SIG-M5 (cell line): ENCODE measurements at regions not wholly inside any gene's neighbourhood (a gene's known extent, or its start where the extent isn't known, plus 50 kb on each side); places are given as distances from the start of the nearest gene placed in this dataset.
"Not testable (repeated sequence)": the region's sequence is repeated elsewhere in the genome, so short reads cannot be mapped to it uniquely, and the experiment has no call there.

Experiments
- DNase-seq: peaks from one replicate; lab custom pipeline; 2025; lab: John Stamatoyannopoulos, UW

DNA sequence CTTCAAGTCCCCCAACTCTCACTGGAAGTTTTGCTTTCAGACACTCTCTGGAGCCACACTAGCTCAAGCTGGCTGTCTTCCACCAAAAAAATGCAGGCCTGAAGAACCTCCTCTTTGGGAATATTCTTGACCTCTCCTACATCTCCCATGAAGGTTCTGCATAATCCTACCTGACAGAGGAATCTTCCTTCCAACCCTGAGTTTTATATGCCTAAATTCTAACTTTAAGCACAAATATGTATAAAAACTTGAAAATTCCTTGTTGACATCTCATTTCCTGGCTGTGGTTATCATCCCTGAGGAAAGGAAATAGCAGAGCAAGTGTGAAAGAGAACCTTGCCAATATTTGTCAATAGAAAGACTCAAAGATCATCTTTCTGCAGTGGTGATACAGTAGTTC lies 249.0 kb downstream of the LPIN1 start:
- no peak for DNase-seq

DNA sequence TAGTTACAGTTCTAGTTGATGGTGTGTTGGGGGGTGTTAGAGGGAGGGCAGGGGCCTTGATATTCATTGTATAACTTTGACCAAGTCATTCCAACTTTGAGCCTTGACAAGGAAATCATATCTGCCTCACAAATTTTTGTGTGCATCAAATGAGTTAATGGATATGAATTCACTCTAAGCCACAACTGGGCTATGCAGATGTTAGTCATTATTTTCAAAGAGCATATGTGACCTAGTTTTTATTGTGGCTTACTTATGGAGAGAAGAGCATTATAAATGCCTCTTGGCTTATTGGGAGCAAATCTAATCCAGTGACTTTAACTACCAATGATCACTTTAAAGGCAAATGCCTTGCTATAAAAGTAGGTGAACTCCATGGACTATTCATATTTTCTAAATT lies 250.2 kb downstream of the LPIN1 start:
- no peak for DNase-seq

DNA sequence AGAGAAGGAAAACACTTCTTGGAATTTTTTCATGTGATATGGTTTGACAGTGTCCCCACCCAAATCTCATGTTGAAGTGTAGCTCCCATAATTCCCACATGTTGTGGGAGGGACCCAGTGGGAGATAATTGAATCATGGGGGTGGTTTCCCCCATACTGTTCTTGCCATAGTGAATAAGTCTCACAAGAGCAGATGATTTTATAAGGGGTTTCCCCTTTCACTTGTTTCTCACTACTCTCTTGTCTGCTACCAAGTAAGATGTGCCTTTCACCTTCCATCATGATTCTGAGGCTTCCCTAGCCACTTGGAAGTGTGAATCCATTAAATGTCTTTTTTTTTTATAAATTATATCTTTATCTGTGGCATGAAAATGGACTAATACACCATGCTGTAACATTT lies 250.7 kb downstream of the LPIN1 start:
- no peak for DNase-seq

DNA sequence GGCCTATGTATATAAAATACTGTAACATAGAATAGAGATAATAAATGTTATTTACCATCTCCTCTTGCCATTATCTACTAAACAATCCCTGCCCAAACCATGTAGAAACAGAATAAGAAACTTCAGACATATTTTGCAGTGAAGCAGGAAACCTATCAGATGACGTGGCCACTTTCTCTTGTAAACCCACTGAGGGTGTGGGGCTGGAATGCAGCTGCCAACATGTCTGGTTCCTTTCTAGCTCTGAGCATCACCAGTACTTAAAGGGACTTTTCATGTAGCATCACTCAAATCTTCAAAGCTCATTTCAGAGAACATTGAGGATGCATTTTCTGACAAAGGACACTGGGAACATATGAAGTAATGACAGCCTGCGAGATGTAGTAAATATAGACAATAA lies 251.8 kb downstream of the LPIN1 start:
- DNase-seq: no peak

DNA sequence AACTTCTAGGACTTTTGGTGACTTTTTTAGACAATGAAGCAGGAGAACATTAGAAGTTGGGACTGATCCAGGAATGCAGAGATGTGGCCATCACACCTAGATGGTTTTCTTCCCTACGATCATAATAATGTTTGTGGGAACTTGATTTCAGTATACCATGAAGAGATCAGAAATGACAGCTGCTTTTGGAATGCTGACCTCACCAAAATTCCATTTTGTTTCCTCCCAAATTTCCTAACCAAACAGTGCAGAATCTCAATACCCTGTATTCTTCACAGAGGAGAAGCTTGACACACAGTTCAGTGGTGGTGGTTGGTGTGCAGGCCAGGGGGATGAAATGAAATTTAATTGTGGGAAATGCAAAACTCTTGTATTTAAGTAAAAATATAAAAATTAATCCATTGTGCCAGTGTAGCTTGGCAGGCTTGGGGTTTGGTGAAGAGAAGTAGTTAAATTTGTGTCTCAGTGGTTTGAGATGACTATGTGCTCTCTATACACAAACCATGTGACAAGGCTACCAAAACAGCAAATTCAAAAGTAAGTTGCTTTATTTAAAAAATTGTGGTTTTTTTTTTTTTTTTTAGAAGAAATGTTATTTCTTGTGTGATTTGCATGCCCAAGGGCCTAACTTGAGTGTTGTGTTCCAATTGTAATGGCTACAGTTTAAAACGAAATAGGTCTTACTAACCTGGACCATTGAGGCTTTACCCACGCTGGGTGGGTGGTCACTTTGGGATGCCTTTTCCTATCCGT lies 252.4 kb downstream of the LPIN1 start:
- no peak for DNase-seq

DNA sequence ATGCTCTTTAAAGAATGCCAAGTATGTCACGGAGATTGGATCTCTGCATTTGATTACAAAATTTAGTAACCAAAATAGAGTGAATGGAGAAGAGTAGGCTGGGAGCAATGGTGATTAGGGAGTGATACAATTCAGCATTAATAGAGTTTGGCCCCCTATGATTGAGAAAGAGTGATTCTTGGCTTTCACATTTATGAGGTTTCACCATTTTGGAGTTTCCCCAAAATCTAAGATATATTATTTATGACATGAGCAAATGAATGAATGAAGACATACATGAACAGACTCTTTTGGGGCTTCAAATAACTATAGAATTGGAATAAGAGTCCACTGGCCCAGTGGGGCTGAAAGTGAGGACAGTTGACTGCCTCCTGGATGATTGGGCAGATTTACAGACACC lies 255.2 kb downstream of the LPIN1 start:
- no peak for DNase-seq

DNA sequence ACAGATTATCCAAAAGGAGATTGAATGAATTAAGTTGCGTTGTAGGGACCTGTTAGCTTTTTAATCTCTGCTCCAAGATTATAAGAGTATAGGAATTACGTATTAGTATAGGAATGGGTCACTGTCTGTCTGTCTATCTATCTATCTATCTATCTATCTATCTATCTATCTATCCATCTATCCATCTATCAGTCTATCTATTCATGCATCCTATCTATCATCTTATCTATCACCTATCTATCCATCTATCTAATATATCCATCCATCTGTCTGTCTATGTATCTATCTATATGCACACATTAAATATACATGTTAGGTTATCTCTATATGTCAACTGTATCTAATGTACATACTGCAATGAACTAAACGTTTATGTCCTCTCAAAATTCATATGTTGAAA lies 255.8 kb downstream of the LPIN1 start:
- DNase-seq: no peak

DNA sequence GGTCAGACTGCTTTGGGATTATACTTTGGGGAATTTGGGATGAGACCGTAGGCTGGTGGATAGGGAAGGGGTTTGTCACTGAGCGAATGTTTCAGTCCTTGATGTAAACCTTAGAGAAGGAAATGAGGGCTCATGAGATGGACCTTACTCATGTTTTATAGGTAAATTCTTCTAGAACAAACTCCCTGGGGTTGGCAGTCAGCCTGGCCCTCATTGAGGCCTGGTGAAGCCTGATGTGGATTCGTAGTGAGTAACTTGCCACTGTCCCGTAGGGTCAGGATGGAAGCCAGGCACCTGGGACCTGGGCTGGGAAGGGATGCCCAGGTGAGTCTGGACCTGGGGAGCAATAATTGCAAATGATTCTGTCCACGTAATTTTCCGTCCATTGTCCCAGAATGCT lies 258.3 kb downstream of the LPIN1 start:
- no peak for DNase-seq

DNA sequence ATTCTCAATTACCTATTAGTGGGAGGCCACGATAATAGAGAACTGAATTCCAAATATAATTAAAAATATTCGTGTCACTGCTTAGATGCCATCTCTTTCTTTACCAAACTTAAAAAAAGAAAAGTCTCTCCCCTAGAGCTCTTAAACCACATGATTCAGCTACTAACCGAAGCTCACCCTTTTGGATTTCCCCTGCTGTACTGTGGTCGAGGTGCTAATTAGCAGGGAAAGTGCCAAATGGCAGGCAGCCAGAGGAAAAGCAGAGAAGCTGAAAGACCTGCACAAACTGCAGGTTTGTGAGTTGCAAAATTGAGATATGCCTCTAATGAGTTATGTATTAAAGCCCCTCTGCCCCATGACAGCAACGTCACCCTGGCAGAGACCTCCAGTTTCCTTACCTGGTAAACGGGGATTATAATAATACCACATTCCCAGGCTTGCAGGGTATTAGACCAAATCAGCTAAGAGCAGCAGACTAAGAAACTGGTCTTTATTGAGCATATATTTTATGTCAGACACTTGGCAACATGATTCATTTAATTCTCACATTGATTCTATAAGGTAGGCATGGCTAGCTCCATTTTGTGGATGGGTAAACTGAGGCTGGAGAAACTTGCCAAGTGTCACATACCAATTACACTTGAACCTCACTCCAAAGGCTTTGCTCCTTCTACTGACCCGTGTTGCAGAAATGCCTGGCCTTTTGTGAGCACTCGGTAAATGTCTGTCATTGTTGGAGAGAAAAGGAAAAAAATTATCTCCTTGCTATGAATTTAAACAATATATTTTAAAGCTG lies 259.7 kb downstream of the LPIN1 start:
- no peak for DNase-seq

DNA sequence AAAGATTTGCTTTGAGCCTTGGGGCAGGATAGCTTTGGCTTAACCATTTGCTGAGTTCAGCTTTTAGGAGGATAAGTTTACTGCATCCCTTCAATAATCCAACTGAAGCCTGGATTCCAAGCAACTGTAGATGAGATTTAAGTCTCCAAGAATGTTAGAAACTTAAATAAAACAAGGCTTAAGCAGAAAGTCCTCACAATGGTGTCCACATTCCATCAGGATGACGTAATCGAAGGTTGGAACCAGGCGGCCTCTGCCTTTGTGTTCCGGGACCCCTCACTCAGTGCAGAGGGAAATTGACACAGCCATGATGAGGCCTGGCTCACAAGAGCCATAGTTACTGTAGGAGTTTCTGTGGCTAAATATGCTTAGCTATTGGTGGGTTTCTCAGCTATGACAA lies 260.4 kb downstream of the LPIN1 start:
- no peak for DNase-seq

DNA sequence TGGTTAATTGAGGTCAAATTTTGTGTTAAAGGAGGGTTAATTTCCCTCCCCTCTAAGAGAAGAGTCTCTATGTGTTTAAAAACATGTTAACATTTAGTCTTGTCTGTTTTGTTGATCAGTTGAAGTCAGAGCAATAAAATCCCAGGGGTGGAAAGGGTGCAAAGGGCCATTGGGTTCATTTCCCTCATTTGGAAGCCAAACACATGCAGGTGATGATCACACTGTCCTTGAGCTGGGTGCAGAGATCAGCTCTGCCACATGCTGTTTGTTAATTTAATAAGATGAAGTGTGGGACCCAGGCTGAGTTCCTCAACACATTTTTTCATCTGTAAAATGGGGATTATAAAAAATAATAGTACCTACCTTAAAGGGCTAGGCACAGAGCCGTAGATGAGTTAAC lies 260.9 kb downstream of the LPIN1 start:
- DNase-seq: no peak

DNA sequence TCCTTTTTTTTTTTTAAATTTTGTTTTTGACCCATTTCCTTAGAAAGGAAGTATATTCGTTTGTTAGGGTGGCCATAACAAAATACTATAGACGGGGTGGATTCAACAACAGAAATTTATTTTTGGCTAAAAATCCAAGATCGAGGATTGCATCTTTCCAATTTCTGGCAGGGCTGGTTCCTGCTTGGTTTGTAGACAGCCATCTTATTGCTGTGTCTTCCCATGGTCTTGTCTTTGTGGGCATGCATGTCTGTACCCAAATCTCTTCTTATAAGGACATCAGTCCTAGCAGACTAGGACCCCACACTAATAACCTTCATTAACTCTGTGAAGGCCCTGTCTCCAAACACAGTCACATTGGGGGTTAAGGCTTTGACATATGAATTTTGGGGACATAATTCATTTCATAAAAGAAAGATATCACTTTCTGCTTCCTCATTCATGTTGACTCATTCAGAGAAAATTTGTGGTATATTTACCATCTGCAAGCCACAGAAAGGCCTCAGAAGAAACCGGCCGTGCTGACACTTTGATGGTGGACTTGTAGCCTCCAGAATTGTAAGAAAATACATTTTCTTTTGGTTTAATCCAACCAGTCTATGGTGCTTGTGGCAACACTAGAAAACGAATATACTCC lies 262.1 kb downstream of the LPIN1 start:
- no peak for DNase-seq

DNA sequence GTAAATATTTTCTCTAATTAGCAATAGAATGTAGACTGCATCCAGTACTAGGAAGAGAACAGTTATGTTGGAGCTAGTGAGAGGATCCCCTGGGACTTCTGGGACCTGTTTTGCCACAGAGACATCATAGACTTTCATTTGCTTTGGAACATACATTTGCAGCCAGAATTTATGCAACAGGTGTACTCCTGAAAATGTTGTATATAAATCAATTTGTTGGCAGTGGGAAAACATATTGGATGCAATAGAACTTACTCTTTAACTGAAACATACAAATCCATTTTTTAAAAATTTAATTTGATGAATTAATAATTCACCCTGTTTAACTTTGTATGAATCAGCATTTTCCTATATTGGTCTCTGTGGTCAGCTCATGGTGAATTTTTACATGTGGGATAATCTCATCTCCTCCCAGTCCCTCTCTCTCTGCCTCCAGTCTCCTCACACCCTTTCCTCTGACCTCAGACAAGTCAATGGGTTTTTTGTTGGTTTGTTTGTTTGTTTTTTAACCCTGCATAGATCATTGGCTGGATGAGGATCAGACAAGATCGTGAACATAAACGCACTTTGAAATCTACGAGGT lies 263.0 kb downstream of the LPIN1 start:
- no peak for DNase-seq

DNA sequence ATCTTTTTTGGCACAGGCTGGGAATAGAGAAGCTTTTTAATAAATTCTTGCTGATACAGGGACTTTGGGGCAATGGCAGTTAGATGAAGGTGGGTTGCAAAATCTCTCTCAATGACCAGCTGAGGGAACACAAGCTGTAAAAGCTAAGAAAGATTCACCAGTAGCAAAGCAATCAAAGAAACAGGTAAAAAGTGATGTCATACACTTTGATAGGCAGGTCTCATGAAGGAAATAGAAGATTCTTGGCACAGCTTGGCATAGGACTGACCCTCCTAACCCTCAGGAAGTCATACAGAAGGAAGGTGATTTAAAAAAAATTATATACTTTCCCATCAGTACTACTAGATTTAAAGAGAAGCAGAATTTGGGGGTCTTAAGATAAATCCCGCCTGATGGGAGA lies 263.6 kb downstream of the LPIN1 start:
- no peak for DNase-seq

DNA sequence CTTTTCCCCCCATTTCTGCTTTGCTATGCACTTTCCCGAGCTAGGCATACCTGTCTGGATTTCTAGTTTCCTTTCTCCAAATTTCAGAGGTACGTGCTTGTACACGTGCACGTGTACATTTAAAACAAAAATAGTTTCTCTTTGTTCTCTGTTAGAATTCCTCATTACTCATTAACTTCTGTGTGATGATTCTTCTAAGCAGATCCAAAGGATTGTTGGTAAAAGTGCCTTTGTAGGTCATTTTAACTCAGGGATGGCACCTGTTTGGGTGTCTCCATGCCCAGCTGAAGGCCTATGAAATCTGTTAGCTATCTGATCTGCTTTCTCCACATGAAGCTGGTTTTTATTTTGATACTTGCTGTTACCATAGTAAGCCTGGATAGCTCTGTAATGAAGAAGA lies 264.3 kb downstream of the LPIN1 start:
- no peak for DNase-seq

DNA sequence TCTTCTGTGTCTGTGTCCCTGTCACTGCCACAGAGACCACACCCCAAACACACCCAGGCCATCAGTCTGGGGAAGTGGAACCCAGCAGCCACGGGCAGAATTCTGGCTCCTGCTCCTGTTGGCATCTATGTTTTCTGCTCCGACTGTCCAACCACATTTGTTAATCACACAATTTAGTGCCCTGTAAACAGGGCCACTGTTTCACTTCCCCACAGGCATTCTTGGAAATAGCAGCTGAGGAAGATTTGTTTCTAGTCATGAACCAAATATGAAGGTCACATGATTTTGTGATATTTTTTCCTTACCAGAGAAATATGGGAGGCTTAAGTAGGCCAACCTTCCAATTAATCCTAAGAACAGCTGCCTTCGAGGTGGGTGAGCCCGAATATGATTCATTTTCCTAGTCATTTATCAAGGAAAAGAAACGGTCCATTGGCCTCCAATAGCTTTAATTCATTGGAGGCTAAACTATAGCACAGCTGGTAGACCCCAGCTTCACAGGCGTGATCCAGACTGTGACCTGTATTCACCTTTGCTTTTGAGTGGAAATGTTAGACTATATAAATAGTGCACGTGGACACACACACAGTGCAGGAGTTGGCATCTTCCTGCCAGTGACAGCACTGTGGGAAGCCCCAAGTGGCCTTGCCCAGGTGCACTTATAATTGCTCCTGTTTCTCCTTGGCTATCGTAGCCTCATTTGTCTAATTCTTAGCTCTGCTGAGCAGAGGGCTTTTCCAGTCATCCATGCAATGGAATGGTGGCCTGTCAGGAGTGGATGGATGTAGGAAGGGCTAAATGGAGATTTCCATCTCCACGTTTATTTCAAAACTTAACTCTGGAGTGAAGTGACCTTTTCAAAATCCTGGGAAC lies 267.9 kb downstream of the LPIN1 start:
- DNase-seq: no peak

DNA sequence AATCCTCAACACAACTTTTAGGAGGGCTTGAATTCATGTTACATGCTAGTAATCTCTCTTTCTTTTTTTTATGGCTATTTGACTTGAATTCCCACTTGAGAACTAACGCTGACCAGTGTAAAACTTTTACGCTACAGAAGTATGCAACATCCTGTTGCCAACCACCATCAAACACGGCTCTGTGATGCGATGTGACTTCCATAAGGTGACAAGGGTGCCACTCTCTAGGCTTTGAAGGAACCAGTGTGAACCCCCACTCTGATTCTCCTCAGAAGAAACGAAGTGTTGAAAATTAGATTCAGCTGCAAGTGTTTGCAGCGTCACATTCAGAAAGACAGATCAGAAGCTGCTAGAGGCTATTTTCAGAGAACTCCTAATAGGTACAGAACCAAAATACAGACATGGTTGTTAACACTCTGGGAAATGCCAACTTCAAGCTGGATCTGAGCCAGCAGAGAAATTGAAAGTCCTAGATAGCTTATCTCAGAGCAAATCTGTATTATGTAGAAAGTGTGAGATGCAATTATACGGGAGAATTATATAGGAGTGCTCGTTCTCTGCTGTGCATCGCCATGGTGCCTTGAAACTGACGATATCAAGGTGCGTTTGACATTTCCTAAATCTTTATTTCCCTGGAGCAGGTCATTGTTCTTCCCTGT lies 271.2 kb downstream of the LPIN1 start:
- DNase-seq: no peak

DNA sequence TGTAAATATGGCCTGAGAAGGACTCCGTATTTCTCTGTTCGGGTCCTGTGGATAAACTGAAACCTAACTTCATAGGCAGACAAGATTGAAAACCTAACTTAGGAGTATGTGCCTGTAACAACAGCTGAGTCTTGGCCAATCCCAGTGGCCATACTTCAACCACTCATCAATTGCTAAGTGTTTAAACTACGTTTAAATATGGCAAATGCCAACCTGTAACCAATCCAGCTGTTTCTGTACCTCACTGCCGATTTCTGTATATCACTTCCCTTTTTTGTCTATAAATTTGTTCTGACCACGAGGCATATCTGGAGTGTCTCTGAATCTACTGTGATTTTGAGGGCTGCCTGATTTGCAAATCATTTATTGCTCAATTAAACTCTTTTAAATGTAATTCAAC lies 272.3 kb downstream of the LPIN1 start:
- not testable (repeated sequence) for DNase-seq

DNA sequence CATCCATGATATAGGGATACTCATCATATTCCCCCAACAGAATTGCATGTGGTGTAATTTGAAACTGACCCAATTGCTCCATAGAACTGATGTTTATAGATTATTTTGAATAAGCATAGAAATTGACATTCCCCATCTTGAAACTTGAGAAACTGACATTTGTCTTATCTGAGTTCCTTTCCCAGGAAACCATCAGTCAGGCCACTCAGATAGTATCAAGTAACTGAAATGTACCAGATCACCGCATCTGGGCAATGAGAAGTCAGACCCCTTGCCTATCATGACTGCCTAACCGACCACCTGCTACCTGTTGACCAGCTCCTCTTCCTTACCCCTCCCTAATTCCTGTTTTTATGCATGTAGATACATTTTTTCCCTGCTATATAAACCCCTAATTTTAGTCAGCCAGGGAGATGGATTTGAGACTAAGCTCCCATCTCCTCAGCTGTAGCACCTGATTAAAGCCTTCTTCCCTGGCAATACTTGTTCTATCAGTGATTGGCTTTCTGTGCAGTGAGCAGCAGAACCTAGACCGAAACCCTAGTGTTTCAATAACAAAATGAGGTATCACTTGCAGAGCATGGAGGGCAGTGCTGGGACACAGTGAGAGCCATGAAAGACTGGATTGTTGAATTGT lies 274.5 kb downstream of the LPIN1 start:
- no peak for DNase-seq

DNA sequence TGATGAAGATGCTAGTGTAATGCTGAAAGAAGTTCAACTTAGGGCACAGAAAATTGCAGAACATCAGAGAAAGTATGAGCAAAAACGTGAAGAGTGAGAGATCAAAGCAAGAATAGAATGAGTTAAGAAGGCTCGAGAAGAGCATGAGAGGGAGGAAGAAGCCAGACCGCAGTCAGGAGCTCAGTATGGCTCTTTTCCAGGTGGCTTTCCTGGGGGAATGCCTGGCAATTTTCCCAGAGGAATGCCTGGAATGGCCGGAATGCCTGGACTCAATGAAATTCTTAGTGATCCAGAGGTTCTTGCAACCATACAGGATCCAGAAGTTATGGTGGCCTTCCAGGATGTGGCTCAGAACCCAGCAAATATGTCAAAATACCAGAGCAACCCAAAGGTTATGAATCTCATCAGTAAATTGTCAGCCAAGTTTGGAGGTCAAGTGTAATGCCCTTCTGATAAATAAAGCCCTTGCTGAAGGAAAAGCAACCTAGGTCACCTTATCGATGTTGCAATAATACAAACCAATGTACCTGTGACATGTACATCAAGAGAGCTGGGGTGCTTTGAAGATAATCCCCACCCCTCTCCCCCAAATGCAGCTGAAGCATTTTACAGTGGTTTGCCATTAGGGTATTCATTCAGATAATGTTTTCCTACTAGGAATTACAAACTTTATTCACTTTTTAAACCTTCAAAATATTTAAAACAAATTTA lies 277.9 kb downstream of the LPIN1 start:
- not testable (repeated sequence) for DNase-seq
